ENCODE measurements at regions not wholly inside any gene's neighbourhood (a gene's known extent, or its start where the extent isn't known, plus 50 kb on each side); places are given as distances from the start of the nearest gene placed in this dataset.

DNA sequence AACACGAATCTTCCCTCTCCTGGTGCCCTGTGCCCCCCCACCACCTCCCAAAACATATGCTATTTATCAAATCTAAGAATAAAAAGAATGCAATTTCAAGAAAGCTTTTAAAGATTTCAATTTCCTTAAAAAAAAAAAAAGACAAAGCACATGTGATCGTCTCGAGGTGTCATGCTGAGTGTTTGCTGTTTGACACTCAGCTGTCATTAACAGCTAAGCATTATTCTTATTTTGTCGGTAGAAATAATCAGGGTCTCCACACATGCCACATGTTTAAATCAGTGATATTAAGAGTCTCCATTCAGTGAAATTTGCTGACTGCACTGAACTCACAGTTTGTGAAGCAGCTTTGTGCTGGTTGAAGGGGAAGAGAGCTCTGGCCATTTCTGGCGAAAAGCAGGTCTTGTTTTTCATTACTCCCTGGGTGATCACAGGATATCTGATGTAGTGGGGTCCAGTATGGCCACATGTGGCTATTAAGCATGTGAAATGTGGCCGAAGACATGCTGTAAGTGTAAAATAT is 281.8 kb downstream of the SATB1 start:
- no peak overlapping the region for H3K27ac ChIP-seq
- H3K4me3 ChIP-seq (ENCODE audit: low read depth, low read length), result no peak overlapping the region
- DNase-seq, result no peak
- no peaks in the 10 kb centered on the region for H3K9me3 ChIP-seq (ENCODE audit: severe bottlenecking)
- TF ChIP-seq, protein P1, sequence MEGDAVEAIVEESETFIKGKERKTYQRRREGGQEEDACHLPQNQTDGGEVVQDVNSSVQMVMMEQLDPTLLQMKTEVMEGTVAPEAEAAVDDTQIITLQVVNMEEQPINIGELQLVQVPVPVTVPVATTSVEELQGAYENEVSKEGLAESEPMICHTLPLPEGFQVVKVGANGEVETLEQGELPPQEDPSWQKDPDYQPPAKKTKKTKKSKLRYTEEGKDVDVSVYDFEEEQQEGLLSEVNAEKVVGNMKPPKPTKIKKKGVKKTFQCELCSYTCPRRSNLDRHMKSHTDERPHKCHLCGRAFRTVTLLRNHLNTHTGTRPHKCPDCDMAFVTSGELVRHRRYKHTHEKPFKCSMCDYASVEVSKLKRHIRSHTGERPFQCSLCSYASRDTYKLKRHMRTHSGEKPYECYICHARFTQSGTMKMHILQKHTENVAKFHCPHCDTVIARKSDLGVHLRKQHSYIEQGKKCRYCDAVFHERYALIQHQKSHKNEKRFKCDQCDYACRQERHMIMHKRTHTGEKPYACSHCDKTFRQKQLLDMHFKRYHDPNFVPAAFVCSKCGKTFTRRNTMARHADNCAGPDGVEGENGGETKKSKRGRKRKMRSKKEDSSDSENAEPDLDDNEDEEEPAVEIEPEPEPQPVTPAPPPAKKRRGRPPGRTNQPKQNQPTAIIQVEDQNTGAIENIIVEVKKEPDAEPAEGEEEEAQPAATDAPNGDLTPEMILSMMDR (IDR thresholded peaks at IDR 0.05; ENCODE audit: low read depth, low read length), result no peak
- no peaks in the 10 kb centered on the region for H3K27me3 ChIP-seq (ENCODE audit: insufficient read depth, low read depth, severe bottlenecking)
- no peaks in the 10 kb centered on the region for H3K36me3 ChIP-seq

GRCh38 chr3:18137958-18138357 is 287.2 kb downstream of the SATB1 start:
- DNase-seq, result no peak
- Histone ChIP-seq H3K4me3 (ENCODE audit: low read depth, low read length) (no peak overlapping the region), H3K36me3 (no peaks in the 10 kb centered on the region), H3K27ac (no peak overlapping the region), H3K9me3 (ENCODE audit: severe bottlenecking) (no peaks in the 10 kb centered on the region), H3K27me3 (ENCODE audit: insufficient read depth, low read depth, severe bottlenecking) (no peaks in the 10 kb centered on the region)
- TF ChIP-seq, protein P1 (IDR thresholded peaks at IDR 0.05; ENCODE audit: low read depth, low read length), result no peak

DNA sequence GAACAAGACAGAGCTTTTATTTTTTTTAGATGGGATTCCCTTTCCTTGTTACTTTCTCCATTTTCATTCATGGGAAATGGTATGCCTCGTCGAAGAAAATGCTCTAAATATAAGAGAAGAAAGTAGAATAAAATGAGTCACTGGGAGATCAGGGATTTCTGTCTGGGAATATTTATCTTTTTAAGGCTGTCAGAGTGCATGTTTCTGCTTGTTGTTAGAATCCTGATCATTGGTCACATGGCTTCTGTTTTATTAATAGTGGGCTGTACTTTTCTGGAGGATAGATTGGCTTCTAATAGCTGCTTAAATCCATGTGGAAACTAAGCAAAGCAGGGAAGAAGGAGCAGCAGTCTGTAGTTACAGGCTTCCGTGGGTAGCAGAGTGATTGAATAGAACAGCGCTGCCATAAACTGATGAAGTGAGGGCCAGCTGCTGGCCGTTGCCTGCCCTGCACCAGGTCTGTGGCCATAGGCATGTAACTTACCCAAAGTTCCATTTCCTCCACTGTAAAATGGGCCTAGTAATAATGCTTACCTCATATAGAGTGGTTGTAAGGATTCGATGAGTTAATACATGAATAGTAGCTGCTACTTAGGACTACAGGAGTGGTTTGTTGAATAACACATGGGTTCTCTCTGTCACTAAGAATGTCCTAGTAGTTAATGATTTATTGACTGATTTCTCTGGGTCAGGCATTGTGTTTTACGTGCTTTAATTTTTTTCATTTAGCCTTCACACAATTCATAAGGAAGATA is 289.9 kb downstream of the SATB1 start:
- Histone ChIP-seq H3K27me3 (ENCODE audit: insufficient read depth, low read depth, severe bottlenecking) (no peaks in the 10 kb centered on the region), H3K27ac (no peak overlapping the region), H3K36me3 (no peaks in the 10 kb centered on the region), H3K9me3 (ENCODE audit: severe bottlenecking) (no peaks in the 10 kb centered on the region), H3K4me3 (ENCODE audit: low read depth, low read length) (no peak overlapping the region)
- no peak for DNase-seq
- TF ChIP-seq, protein P1 (IDR thresholded peaks at IDR 0.05; ENCODE audit: low read depth, low read length), result no peak

DNA sequence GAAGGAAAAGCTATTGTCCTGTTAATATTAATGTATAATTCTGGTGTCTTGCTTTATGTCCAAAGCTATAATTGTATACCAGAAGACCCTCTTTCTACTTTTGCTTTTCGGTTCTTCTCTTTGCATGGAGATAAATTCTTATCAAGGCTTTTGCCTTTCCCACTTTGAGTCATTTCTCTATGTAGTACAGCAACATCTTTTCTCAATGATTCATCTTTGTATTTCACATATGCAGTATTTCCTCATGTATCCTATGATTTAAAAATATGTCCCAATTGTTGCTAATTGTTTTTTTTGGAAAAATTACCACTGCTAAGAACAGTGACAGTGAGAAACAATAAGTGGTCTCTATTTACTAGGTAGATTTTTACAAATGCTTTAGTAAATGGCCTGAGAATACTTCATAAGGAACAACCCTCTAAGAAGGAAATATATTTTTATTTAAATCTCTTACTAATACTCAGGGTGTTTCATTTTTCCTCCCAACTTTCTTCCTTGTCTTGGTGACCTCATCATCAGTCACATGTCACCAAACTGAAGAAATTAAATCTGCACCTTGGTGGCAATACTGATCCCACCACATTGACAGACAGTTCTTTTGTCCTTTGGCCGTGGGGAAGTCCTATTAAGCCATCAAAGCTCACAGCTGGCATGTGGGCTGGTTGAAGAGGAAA is 290.6 kb downstream of the SATB1 start:
- Histone ChIP-seq H3K27ac (no peak overlapping the region), H3K4me3 (ENCODE audit: low read depth, low read length) (no peak overlapping the region), H3K36me3 (no peaks in the 10 kb centered on the region), H3K9me3 (ENCODE audit: severe bottlenecking) (no peaks in the 10 kb centered on the region), H3K27me3 (ENCODE audit: insufficient read depth, low read depth, severe bottlenecking) (no peaks in the 10 kb centered on the region)
- no peak for DNase-seq
- TF ChIP-seq, protein P1 (IDR thresholded peaks at IDR 0.05; ENCODE audit: low read depth, low read length), result no peak

- DNase-seq, result no peak
- H3K27me3 ChIP-seq (ENCODE audit: insufficient read depth, low read depth, severe bottlenecking), result no peaks in the 10 kb centered on the region
These were observed 292.1 kb downstream of the SATB1 start for GRCh38 chr3:18132991-18133390.

More at GRCh38 chr3:18132991-18133390, 292.1 kb downstream of the SATB1 start:
- Histone ChIP-seq H3K9me3 (ENCODE audit: severe bottlenecking) (no peaks in the 10 kb centered on the region), H3K4me3 (ENCODE audit: low read depth, low read length) (no peak overlapping the region), H3K27ac (no peak overlapping the region), H3K36me3 (no peaks in the 10 kb centered on the region)
- TF ChIP-seq, protein P1 (IDR thresholded peaks at IDR 0.05; ENCODE audit: low read depth, low read length), result no peak
